Body of pancreas (tissue), 4 donors: ENCODE measurements at regions not wholly inside any gene's neighbourhood (a gene's known extent, or its start where the extent isn't known, plus 50 kb on each side); places are given as distances from the start of the nearest gene placed in this dataset.

Experiments used
- POLR2A ChIP-seq, 3 donors: fragments of 450-650 bp; IDR thresholded peaks; one replicate each; pipeline ENCODE4 v1.6.1; 2016; ENCODE audit warnings: antibody characterized with exemption in 3 of 3, mild to moderate bottlenecking in 2 of 3
- TF ChIP-seq, protein P1 (sequence below), 7 experiments: fragments of 450-650 bp in 4 of 7; fragments of 200-600 bp in 3 of 7; sonication (generic) in 3 of 7; IDR thresholded peaks; one replicate each; pipeline ENCODE4 v1.5.1; 2016 to 2019; ENCODE audit warnings: antibody characterized with exemption in 7 of 7

DNA sequence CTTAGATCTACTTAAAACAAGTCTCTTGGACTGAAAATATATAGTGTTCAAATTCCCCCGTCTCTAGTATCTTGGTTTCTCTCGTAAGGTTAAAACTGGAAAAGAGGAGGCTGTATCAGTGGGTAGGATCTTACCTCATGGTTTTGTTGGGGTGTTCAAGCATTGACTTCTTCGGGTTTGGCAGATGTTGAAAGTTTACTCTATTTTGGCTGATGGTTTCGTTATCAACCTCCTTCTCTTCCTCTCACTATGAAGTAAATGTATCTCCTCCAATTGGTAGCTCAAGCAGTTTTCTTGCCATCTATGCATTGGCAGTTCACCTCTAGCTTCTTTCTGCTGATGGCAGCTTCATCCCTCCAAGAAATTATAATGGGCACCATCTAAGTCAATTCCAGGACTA lies 506.5 kb upstream of the GRIN3A start:
- TF ChIP-seq POLR2A (IDR thresholded peaks at IDR 0.05), result no peak
- TF ChIP-seq, protein P1, sequence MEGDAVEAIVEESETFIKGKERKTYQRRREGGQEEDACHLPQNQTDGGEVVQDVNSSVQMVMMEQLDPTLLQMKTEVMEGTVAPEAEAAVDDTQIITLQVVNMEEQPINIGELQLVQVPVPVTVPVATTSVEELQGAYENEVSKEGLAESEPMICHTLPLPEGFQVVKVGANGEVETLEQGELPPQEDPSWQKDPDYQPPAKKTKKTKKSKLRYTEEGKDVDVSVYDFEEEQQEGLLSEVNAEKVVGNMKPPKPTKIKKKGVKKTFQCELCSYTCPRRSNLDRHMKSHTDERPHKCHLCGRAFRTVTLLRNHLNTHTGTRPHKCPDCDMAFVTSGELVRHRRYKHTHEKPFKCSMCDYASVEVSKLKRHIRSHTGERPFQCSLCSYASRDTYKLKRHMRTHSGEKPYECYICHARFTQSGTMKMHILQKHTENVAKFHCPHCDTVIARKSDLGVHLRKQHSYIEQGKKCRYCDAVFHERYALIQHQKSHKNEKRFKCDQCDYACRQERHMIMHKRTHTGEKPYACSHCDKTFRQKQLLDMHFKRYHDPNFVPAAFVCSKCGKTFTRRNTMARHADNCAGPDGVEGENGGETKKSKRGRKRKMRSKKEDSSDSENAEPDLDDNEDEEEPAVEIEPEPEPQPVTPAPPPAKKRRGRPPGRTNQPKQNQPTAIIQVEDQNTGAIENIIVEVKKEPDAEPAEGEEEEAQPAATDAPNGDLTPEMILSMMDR (IDR thresholded peaks at IDR 0.05), result no peak
